ENCODE measurements at regions not wholly inside any gene's neighbourhood (a gene's known extent, or its start where the extent isn't known, plus 50 kb on each side); places are given as distances from the start of the nearest gene placed in this dataset.

DNA sequence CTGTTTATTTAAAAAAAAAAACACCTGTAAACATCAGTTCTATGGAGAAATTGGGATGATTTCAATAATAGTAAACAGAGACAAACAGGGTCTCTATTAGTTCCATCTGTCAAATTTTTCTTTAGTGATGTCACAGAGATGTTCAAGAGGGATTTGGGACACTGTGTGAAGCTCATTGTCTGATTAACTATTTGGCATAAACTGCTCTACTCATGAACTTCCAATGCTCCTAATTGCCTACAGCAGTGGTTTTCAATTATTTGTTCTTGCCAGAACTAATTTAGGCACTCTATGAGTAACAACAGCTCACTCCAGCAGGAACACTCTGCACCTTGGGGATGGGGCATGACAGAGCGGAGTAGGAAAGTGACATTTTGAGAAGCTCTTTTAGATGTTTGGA lies 250.1 kb upstream of the PRKD1 start:
- no peak for DNase-seq
- Mint-ChIP-seq H3K4me1 (ENCODE audit: low read depth, unreplicated experiment) (no peaks in the 10 kb centered on the region), H3K27ac (ENCODE audit: unreplicated experiment) (no peak overlapping the region), H3K27me3 (ENCODE audit: unreplicated experiment) (no peaks in the 10 kb centered on the region), H3K9me3 (ENCODE audit: unreplicated experiment) (no peaks in the 10 kb centered on the region), H3K4me3 (ENCODE audit: unreplicated experiment) (no peak overlapping the region), H3K36me3 (ENCODE audit: unreplicated experiment) (no peaks in the 10 kb centered on the region)
- TF ChIP-seq, protein P1, sequence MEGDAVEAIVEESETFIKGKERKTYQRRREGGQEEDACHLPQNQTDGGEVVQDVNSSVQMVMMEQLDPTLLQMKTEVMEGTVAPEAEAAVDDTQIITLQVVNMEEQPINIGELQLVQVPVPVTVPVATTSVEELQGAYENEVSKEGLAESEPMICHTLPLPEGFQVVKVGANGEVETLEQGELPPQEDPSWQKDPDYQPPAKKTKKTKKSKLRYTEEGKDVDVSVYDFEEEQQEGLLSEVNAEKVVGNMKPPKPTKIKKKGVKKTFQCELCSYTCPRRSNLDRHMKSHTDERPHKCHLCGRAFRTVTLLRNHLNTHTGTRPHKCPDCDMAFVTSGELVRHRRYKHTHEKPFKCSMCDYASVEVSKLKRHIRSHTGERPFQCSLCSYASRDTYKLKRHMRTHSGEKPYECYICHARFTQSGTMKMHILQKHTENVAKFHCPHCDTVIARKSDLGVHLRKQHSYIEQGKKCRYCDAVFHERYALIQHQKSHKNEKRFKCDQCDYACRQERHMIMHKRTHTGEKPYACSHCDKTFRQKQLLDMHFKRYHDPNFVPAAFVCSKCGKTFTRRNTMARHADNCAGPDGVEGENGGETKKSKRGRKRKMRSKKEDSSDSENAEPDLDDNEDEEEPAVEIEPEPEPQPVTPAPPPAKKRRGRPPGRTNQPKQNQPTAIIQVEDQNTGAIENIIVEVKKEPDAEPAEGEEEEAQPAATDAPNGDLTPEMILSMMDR (IDR thresholded peaks at IDR 0.05; ENCODE audit: partially characterized antibody, unreplicated experiment) = no peak

- Mint-ChIP-seq H3K27me3 (ENCODE audit: unreplicated experiment) (no peaks in the 10 kb centered on the region), H3K9me3 (ENCODE audit: unreplicated experiment) (no peaks in the 10 kb centered on the region), H3K4me1 (ENCODE audit: low read depth, unreplicated experiment) (no peaks in the 10 kb centered on the region), H3K36me3 (ENCODE audit: unreplicated experiment) (no peaks in the 10 kb centered on the region), H3K27ac (ENCODE audit: unreplicated experiment) (no peak overlapping the region), H3K4me3 (ENCODE audit: unreplicated experiment) (no peak overlapping the region)
- no peak for DNase-seq
- TF ChIP-seq, protein P1 (IDR thresholded peaks at IDR 0.05; ENCODE audit: partially characterized antibody, unreplicated experiment) = no peak
These were observed 251.9 kb upstream of the PRKD1 start for GRCh38 chr14:30179381-30180130.

GRCh38 chr14:30180219-30180618 lies 252.6 kb upstream of the PRKD1 start:
- no peaks in the 10 kb centered on the region for H3K27me3 Mint-ChIP-seq (ENCODE audit: unreplicated experiment)
- no peaks in the 10 kb centered on the region for H3K4me1 Mint-ChIP-seq (ENCODE audit: low read depth, unreplicated experiment)
- no peaks in the 10 kb centered on the region for H3K36me3 Mint-ChIP-seq (ENCODE audit: unreplicated experiment)
- H3K9me3 Mint-ChIP-seq (ENCODE audit: unreplicated experiment) = no peaks in the 10 kb centered on the region
- H3K4me3 Mint-ChIP-seq (ENCODE audit: unreplicated experiment) = no peak overlapping the region
- no peak for DNase-seq
- H3K27ac Mint-ChIP-seq (ENCODE audit: unreplicated experiment) = no peak overlapping the region
- TF ChIP-seq, protein P1 (IDR thresholded peaks at IDR 0.05; ENCODE audit: partially characterized antibody, unreplicated experiment) = no peak

DNA sequence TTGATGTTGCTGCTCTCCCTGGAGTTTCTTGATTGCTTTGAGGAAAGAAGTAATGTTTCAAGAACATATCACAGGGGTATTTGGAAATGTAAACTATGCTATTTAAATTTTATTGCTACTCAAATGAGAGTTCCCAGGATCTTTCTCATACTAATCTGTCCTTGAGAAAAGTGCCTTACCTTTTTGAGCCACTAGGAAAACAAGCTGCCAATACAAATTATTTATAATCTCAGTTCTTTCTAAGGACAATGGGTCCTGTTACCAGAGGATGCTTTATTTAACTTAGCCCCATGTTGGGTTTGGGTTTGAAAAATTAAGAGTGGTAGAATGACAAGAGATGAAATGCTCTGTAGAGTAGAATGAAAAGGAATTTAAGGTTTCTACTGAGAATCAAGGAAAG lies 258.2 kb upstream of the PRKD1 start:
- Mint-ChIP-seq H3K4me1 (ENCODE audit: low read depth, unreplicated experiment) (no peaks in the 10 kb centered on the region), H3K36me3 (ENCODE audit: unreplicated experiment) (no peaks in the 10 kb centered on the region), H3K27ac (ENCODE audit: unreplicated experiment) (no peak overlapping the region), H3K9me3 (ENCODE audit: unreplicated experiment) (no peaks in the 10 kb centered on the region), H3K27me3 (ENCODE audit: unreplicated experiment) (peaks cover 1% of the 10 kb centered on the region), H3K4me3 (ENCODE audit: unreplicated experiment) (no peak overlapping the region)
- no peak for DNase-seq
- TF ChIP-seq, protein P1 (IDR thresholded peaks at IDR 0.05; ENCODE audit: partially characterized antibody, unreplicated experiment) = peak; percentile 64

GRCh38 chr14:30191639-30192279 lies 264.1 kb upstream of the PRKD1 start:
- no peak overlapping the region for H3K27ac Mint-ChIP-seq (ENCODE audit: unreplicated experiment)
- H3K9me3 Mint-ChIP-seq (ENCODE audit: unreplicated experiment) = no peaks in the 10 kb centered on the region
- peaks cover 1% of the 10 kb centered on the region for H3K27me3 Mint-ChIP-seq (ENCODE audit: unreplicated experiment)
- no peak for DNase-seq
- no peak overlapping the region for H3K4me3 Mint-ChIP-seq (ENCODE audit: unreplicated experiment)
- H3K4me1 Mint-ChIP-seq (ENCODE audit: low read depth, unreplicated experiment) = no peaks in the 10 kb centered on the region
- no peaks in the 10 kb centered on the region for H3K36me3 Mint-ChIP-seq (ENCODE audit: unreplicated experiment)
- TF ChIP-seq, protein P1 (IDR thresholded peaks at IDR 0.05; ENCODE audit: partially characterized antibody, unreplicated experiment) = no peak

All from glutamatergic neuron (in vitro differentiated cells).